ENCODE measurements at regions not wholly inside any gene's neighbourhood (a gene's known extent, or its start where the extent isn't known, plus 50 kb on each side); places are given as distances from the start of the nearest gene placed in this dataset.

- no peak for DNase-seq (ENCODE audit: low spot score)
Observed at GRCh38 chr5:173801006-173801405, 87.1 kb upstream of the CPEB4 start.

- no peak for DNase-seq (ENCODE audit: low spot score)
Observed at GRCh38 chr5:173802670-173803165, 85.4 kb upstream of the CPEB4 start.

- no peak for DNase-seq (ENCODE audit: low spot score)
Observed at GRCh38 chr5:173804579-173804978, 83.6 kb upstream of the CPEB4 start.

GRCh38 chr5:173806270-173807035 is 81.7 kb upstream of the CPEB4 start:
- no peak for DNase-seq (ENCODE audit: low spot score)

GRCh38 chr5:173807181-173807655 is 80.9 kb upstream of the CPEB4 start:
- no peak for DNase-seq (ENCODE audit: low spot score)

GRCh38 chr5:173808079-173808808 is 79.9 kb upstream of the CPEB4 start:
- no peak for DNase-seq (ENCODE audit: low spot score)

- DNase-seq (ENCODE audit: low spot score) = no peak
Observed at GRCh38 chr5:173809014-173809413, 79.1 kb upstream of the CPEB4 start.

GRCh38 chr5:173812811-173813550 is 75.2 kb upstream of the CPEB4 start:
- no peak for DNase-seq (ENCODE audit: low spot score)

GRCh38 chr5:173814053-173814452 is 74.1 kb upstream of the CPEB4 start:
- DNase-seq (ENCODE audit: low spot score) = no peak

GRCh38 chr5:173815571-173815970 is 72.6 kb upstream of the CPEB4 start:
- DNase-seq (ENCODE audit: low spot score) = no peak

GRCh38 chr5:173816728-173817127 is 71.4 kb upstream of the CPEB4 start:
- no peak for DNase-seq (ENCODE audit: low spot score)

- DNase-seq (ENCODE audit: low spot score) = no peak
Observed at GRCh38 chr5:173817561-173817960, 70.6 kb upstream of the CPEB4 start.

GRCh38 chr5:173819521-173819920 is 68.6 kb upstream of the CPEB4 start:
- no peak for DNase-seq (ENCODE audit: low spot score)

- no peak for DNase-seq (ENCODE audit: low spot score)
Observed at GRCh38 chr5:173823274-173823644, 64.9 kb upstream of the CPEB4 start.

- no peak for DNase-seq (ENCODE audit: low spot score)
Observed at GRCh38 chr5:173823721-173824567, 64.2 kb upstream of the CPEB4 start.

- DNase-seq (ENCODE audit: low spot score) = no peak
Observed at GRCh38 chr5:173825215-173825865, 62.8 kb upstream of the CPEB4 start.

GRCh38 chr5:173826086-173826427 is 62.1 kb upstream of the CPEB4 start:
- no peak for DNase-seq (ENCODE audit: low spot score)

GRCh38 chr5:173826428-173827350 is 61.5 kb upstream of the CPEB4 start:
- DNase-seq (ENCODE audit: low spot score) = no peak

- DNase-seq (ENCODE audit: low spot score) = no peak
Observed at GRCh38 chr5:173828952-173829351, 59.2 kb upstream of the CPEB4 start.

GRCh38 chr5:173829826-173830225 is 58.3 kb upstream of the CPEB4 start:
- DNase-seq (ENCODE audit: low spot score) = no peak

All from CD4-positive, alpha-beta T cell treated with Interleukin-15 for 4 hours (primary cell).